Left lobe of liver (tissue), 2 donors: ENCODE measurements at regions not wholly inside any gene's neighbourhood (a gene's known extent, or its start where the extent isn't known, plus 50 kb on each side); places are given as distances from the start of the nearest gene placed in this dataset.

Source experiments
- ATAC-seq: fragments of 200-7000 bp; cut with Tn5 transposase; one replicate; pipeline ENCODE4 v1.9.1; 2020; ENCODE audit warnings: mild to moderate bottlenecking, moderate library complexity
- DNase-seq: peaks from one replicate; pipeline ENCODE4 v3.0.0-alpha.2; 2020; ENCODE audit warnings: low spot score
- donor health status: DM: no; HTN: no; CAD: no; lungs with moderate emphysema.
- donor health status: DM: no; HTN: yes; CAD: no.

GRCh38 chr2:150023663-150024062 is 436.1 kb upstream of the MMADHC start:
- DNase-seq: no peak
- ATAC-seq: no peak

- ATAC-seq: no peak
- no peak for DNase-seq
These were observed 435.5 kb upstream of the MMADHC start for GRCh38 chr2:150023044-150023443.

- ATAC-seq (no peak), DNase-seq (no peak)
These were observed 433.5 kb upstream of the MMADHC start for GRCh38 chr2:150020937-150021673.

GRCh38 chr2:150020221-150020620 is 432.6 kb upstream of the MMADHC start:
- no peak for DNase-seq

GRCh38 chr2:150019063-150019462 is 431.5 kb upstream of the MMADHC start:
- no peak for DNase-seq
- no peak for ATAC-seq

More at GRCh38 chr2:150020221-150020620, 432.6 kb upstream of the MMADHC start:
- ATAC-seq: no peak

- DNase-seq: no peak
- ATAC-seq: no peak
These were observed 425.4 kb upstream of the MMADHC start for GRCh38 chr2:150012986-150013385.

- ATAC-seq: no peak
These were observed 423.7 kb upstream of the MMADHC start for GRCh38 chr2:150011161-150011730.

GRCh38 chr2:150008901-150009300 is 421.3 kb upstream of the MMADHC start:
- no peak for DNase-seq
- ATAC-seq: no peak

More at GRCh38 chr2:150011161-150011730, 423.7 kb upstream of the MMADHC start:
- DNase-seq: no peak

GRCh38 chr2:150007815-150008430 is 420.3 kb upstream of the MMADHC start:
- ATAC-seq: no peak
- no peak for DNase-seq

- no peak for ATAC-seq
- no peak for DNase-seq
These were observed 419.0 kb upstream of the MMADHC start for GRCh38 chr2:150006591-150006990.

- ATAC-seq (no peak), DNase-seq (no peak)
These were observed 416.0 kb upstream of the MMADHC start for GRCh38 chr2:150003544-150003943.

- ATAC-seq (no peak), DNase-seq (no peak)
These were observed 414.2 kb upstream of the MMADHC start for GRCh38 chr2:150001788-150002187.

- DNase-seq: no peak
- no peak for ATAC-seq
These were observed 409.3 kb upstream of the MMADHC start for GRCh38 chr2:149996901-149997300.

- DNase-seq: no peak
- ATAC-seq: no peak
These were observed 406.6 kb upstream of the MMADHC start for GRCh38 chr2:149994057-149994728.

GRCh38 chr2:149993316-149993715 is 405.7 kb upstream of the MMADHC start:
- ATAC-seq: no peak
- no peak for DNase-seq

- ATAC-seq (no peak), DNase-seq (no peak)
These were observed 404.0 kb upstream of the MMADHC start for GRCh38 chr2:149991576-149991975.

GRCh38 chr2:149990965-149991364 is 403.4 kb upstream of the MMADHC start:
- ATAC-seq (no peak), DNase-seq (no peak)

- peak; percentile 91 for ATAC-seq
- DNase-seq: peak; percentile 66
These were observed 402.0 kb upstream of the MMADHC start for GRCh38 chr2:149989447-149990063.

- DNase-seq (no peak), ATAC-seq (no peak)
These were observed 400.8 kb upstream of the MMADHC start for GRCh38 chr2:149988361-149988760.

- no peak for ATAC-seq
- no peak for DNase-seq
These were observed 399.3 kb upstream of the MMADHC start for GRCh38 chr2:149986861-149987260.

- ATAC-seq (no peak), DNase-seq (no peak)
These were observed 396.7 kb upstream of the MMADHC start for GRCh38 chr2:149984311-149984710.
